ENCODE measurements at regions not wholly inside any gene's neighbourhood (a gene's known extent, or its start where the extent isn't known, plus 50 kb on each side); places are given as distances from the start of the nearest gene placed in this dataset.

DNA sequence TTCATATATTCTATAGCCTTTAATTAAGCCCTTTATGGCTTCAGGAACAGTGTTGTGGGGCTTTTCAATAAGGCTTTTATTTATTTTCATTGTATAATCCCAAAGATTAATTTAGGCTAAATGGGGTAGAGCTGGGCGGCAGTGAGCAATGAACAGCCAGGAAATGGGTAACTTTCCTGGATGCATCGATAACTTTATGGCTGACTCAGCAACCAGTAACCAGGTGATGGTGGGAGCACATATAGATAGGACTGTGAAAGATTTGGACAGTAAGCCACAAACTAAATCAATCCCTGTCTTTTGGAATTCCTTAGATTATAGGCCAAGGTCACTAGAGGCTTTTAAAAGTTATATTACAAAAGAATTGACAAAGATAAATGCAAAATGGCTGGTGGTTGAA lies 1260.6 kb upstream of the CELF4 start:
- TF ChIP-seq, protein P1, sequence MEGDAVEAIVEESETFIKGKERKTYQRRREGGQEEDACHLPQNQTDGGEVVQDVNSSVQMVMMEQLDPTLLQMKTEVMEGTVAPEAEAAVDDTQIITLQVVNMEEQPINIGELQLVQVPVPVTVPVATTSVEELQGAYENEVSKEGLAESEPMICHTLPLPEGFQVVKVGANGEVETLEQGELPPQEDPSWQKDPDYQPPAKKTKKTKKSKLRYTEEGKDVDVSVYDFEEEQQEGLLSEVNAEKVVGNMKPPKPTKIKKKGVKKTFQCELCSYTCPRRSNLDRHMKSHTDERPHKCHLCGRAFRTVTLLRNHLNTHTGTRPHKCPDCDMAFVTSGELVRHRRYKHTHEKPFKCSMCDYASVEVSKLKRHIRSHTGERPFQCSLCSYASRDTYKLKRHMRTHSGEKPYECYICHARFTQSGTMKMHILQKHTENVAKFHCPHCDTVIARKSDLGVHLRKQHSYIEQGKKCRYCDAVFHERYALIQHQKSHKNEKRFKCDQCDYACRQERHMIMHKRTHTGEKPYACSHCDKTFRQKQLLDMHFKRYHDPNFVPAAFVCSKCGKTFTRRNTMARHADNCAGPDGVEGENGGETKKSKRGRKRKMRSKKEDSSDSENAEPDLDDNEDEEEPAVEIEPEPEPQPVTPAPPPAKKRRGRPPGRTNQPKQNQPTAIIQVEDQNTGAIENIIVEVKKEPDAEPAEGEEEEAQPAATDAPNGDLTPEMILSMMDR (IDR thresholded peaks at IDR 0.05; ENCODE audit: borderline replicate concordance, extremely low read depth, insufficient read depth) = no peak
- DNase-seq (no peak), FAIRE-seq (no peak)
- H3K27me3 ChIP-seq (ENCODE audit: control insufficient read depth, insufficient read depth, low read length) = no peaks in the 10 kb centered on the region
- intact Hi-C loops (cut with DNase I) = no loop called here
- no peak overlapping the region for H3K9ac ChIP-seq (ENCODE audit: low read length in 3 of 3)
- no peaks in the 10 kb centered on the region for H3K36me3 ChIP-seq (ENCODE audit: control insufficient read depth in 2 of 3, insufficient read depth in 3 of 3, low read length in 3 of 3)
- no peaks in the 10 kb centered on the region for H3K9me3 ChIP-seq (ENCODE audit: control insufficient read depth in 2 of 3, insufficient read depth in 1 of 3, low read length in 3 of 3)
- H3K27ac ChIP-seq (ENCODE audit: low read depth in 2 of 2, low read length in 2 of 2) = no peak overlapping the region
- H3K4me1 ChIP-seq (ENCODE audit: control insufficient read depth in 2 of 3, insufficient read depth in 2 of 3, low read depth in 1 of 3, low read length in 3 of 3) = no peaks in the 10 kb centered on the region
- H3K4me3 ChIP-seq (ENCODE audit: low read length in 3 of 3) = no peak overlapping the region

DNA sequence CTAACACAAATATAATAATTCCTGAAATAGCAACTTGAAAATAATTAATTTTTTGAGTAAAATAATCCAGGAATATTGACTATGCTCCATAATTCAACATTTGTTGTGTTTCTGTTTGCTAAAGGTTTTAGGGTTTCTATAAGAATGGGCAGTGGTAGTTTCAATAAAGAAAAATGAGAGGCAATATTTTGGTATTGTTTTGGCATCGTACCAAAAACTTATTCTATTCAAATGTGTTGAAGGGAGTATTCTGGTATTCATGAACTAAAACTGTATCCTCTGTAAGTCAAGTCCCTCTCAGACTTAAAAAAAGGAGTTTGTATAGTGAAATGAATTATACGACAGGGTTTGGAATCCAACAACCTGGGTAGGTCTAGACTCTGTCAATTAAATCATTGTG lies 1245.6 kb upstream of the CELF4 start:
- DNase-seq (no peak), FAIRE-seq (no peak)
- Histone ChIP-seq H3K9ac (ENCODE audit: low read length in 3 of 3) (no peak overlapping the region), H3K4me1 (ENCODE audit: control insufficient read depth in 2 of 3, insufficient read depth in 2 of 3, low read depth in 1 of 3, low read length in 3 of 3) (no peaks in the 10 kb centered on the region), H3K9me3 (ENCODE audit: control insufficient read depth in 2 of 3, insufficient read depth in 1 of 3, low read length in 3 of 3) (no peaks in the 10 kb centered on the region), H3K36me3 (ENCODE audit: control insufficient read depth in 2 of 3, insufficient read depth in 3 of 3, low read length in 3 of 3) (no peaks in the 10 kb centered on the region), H3K27me3 (ENCODE audit: control insufficient read depth, insufficient read depth, low read length) (no peaks in the 10 kb centered on the region), H3K4me3 (ENCODE audit: low read length in 3 of 3) (no peak overlapping the region), H3K27ac (ENCODE audit: low read depth in 2 of 2, low read length in 2 of 2) (no peak overlapping the region)
- intact Hi-C loops (cut with DNase I) = no loop called here
- TF ChIP-seq, protein P1 (IDR thresholded peaks at IDR 0.05; ENCODE audit: borderline replicate concordance, extremely low read depth, insufficient read depth) = no peak

DNA sequence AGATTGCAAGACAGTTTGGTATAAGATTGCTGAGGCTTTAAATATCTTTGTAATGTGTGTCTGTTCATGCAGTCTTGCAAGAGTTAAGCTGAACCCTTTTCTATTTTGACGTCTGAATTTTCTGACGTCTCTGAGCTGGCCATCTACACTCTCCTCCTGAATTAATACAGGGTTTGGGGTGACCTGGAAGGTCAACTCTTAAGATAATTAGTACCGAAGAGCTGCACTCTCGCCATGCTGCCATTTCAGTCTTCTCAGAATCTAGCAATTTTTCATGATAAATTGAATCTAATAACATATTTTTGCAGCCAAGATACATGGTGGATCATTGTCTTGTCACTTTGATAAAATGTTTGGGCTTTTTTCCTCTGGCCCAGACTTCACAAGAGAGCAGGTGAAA lies 1245.2 kb upstream of the CELF4 start:
- FAIRE-seq (no peak), DNase-seq (no peak)
- Histone ChIP-seq H3K27me3 (ENCODE audit: control insufficient read depth, insufficient read depth, low read length) (no peaks in the 10 kb centered on the region), H3K36me3 (ENCODE audit: control insufficient read depth in 2 of 3, insufficient read depth in 3 of 3, low read length in 3 of 3) (no peaks in the 10 kb centered on the region), H3K9ac (ENCODE audit: low read length in 3 of 3) (no peak overlapping the region), H3K27ac (ENCODE audit: low read depth in 2 of 2, low read length in 2 of 2) (no peak overlapping the region), H3K4me1 (ENCODE audit: control insufficient read depth in 2 of 3, insufficient read depth in 2 of 3, low read depth in 1 of 3, low read length in 3 of 3) (no peaks in the 10 kb centered on the region), H3K4me3 (ENCODE audit: low read length in 3 of 3) (no peak overlapping the region), H3K9me3 (ENCODE audit: control insufficient read depth in 2 of 3, insufficient read depth in 1 of 3, low read length in 3 of 3) (no peaks in the 10 kb centered on the region)
- intact Hi-C loops (cut with DNase I) = no loop called here
- TF ChIP-seq, protein P1 (IDR thresholded peaks at IDR 0.05; ENCODE audit: borderline replicate concordance, extremely low read depth, insufficient read depth) = no peak

DNA sequence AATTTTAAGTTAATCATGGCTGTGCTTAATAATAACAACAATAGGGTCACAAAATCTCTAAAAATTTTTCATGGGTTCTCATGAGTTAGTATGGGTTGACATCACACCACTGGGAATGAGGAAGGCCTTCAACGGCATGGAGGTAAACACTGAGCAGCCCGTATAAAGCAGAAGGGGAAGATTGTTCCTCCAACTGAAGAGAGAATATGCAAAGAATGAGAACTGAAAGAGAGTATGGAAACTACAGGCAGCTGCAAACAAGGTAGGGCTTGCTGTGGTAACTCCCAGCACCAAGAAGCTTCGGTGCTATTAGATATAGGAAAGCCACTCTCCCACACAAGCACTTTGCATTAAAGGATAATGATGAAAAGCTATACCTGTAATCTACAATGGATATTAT lies 1242.3 kb upstream of the CELF4 start:
- FAIRE-seq (no peak), DNase-seq (no peak)
- no peaks in the 10 kb centered on the region for H3K9me3 ChIP-seq (ENCODE audit: control insufficient read depth in 2 of 3, insufficient read depth in 1 of 3, low read length in 3 of 3)
- TF ChIP-seq, protein P1 (IDR thresholded peaks at IDR 0.05; ENCODE audit: borderline replicate concordance, extremely low read depth, insufficient read depth) = no peak
- H3K27ac ChIP-seq (ENCODE audit: low read depth in 2 of 2, low read length in 2 of 2) = no peak overlapping the region
- no peaks in the 10 kb centered on the region for H3K36me3 ChIP-seq (ENCODE audit: control insufficient read depth in 2 of 3, insufficient read depth in 3 of 3, low read length in 3 of 3)
- H3K9ac ChIP-seq (ENCODE audit: low read length in 3 of 3) = no peak overlapping the region
- intact Hi-C loops (cut with DNase I) = no loop called here
- H3K4me3 ChIP-seq (ENCODE audit: low read length in 3 of 3) = no peak overlapping the region
- H3K27me3 ChIP-seq (ENCODE audit: control insufficient read depth, insufficient read depth, low read length) = no peaks in the 10 kb centered on the region
- no peaks in the 10 kb centered on the region for H3K4me1 ChIP-seq (ENCODE audit: control insufficient read depth in 2 of 3, insufficient read depth in 2 of 3, low read depth in 1 of 3, low read length in 3 of 3)
